DOHH2 (cell line): ENCODE measurements at regions not wholly inside any gene's neighbourhood (a gene's known extent, or its start where the extent isn't known, plus 50 kb on each side); places are given as distances from the start of the nearest gene placed in this dataset.

ENCODE experiments used
- H3F3A ChIP-seq: fragments of 200-600 bp; sonication (generic), shearing (Covaris generic); 2 replicates; pipeline ENCODE4 v1.6.0; 2016; ENCODE audit warnings: antibody characterized with exemption, mild to moderate bottlenecking; ENCODE audit not compliant: control insufficient read depth, insufficient read depth
- H3K27ac ChIP-seq: fragments of 200-600 bp; sonication (generic); 2 replicates; pipeline ENCODE4 v1.5.1; 2014; ENCODE audit warnings: low read depth, mild to moderate bottlenecking, low read length, moderate library complexity
- H3K27me3 ChIP-seq: fragments of 200-600 bp; sonication (generic); 2 replicates; pipeline ENCODE4 v1.6.1; 2014; ENCODE audit warnings: mild to moderate bottlenecking, low read length, mixed read lengths; ENCODE audit not compliant: control insufficient read depth
- H3K36me3 ChIP-seq: fragments of 200-600 bp; sonication (generic); 2 replicates; pipeline ENCODE4 v1.6.1; 2014; ENCODE audit warnings: mild to moderate bottlenecking, low read length, moderate library complexity, mixed read lengths; ENCODE audit not compliant: control insufficient read depth
- H3K4me1 ChIP-seq: fragments of 200-600 bp; sonication (generic); 2 replicates; pipeline ENCODE4 v1.6.1; 2014; ENCODE audit warnings: mild to moderate bottlenecking, low read length, mixed read lengths; ENCODE audit not compliant: control insufficient read depth
- H3K4me2 ChIP-seq: fragments of 200-600 bp; sonication (generic); 2 replicates; pipeline ENCODE4 v1.6.0; 2014; ENCODE audit warnings: mild to moderate bottlenecking, low read length, moderate library complexity
- H3K4me3 ChIP-seq: fragments of 200-600 bp; sonication (generic); 2 replicates; pipeline ENCODE4 v1.5.1; 2014; ENCODE audit warnings: mild to moderate bottlenecking, low read length, mixed read lengths
- H3K79me2 ChIP-seq: fragments of 200-600 bp; sonication (generic); 2 replicates; pipeline ENCODE4 v1.6.1; 2014; ENCODE audit warnings: mild to moderate bottlenecking, low read length, mixed read lengths; ENCODE audit not compliant: control insufficient read depth
- H3K9me2 ChIP-seq: fragments of 200-600 bp; sonication (generic); replicated peaks from 2 replicates; pipeline ENCODE4 v1.6.1; 2014; ENCODE audit warnings: mild to moderate bottlenecking, low read length, mixed read lengths; ENCODE audit not compliant: control insufficient read depth
- H3K9me3 ChIP-seq: fragments of 200-600 bp; sonication (generic); 2 replicates; pipeline ENCODE4 v1.6.1; 2014; ENCODE audit warnings: antibody characterized with exemption, low read length, mixed read lengths; ENCODE audit not compliant: control insufficient read depth, insufficient read depth
- H4K20me1 ChIP-seq: fragments of 200-600 bp; sonication (generic); 2 replicates; pipeline ENCODE4 v1.6.0; 2014; ENCODE audit warnings: low read depth, mild to moderate bottlenecking, antibody characterized with exemption, low read length, moderate library complexity; ENCODE audit not compliant: control insufficient read depth, insufficient read depth
- CTCF ChIP-seq: fragments of 200-600 bp; sonication (generic); IDR thresholded peaks from one replicate; pipeline ENCODE4 v1.5.1; 2014; ENCODE audit warnings: antibody characterized with exemption, mild to moderate bottlenecking, low read depth, low read length; ENCODE audit not compliant: poor library complexity, severe bottlenecking
- EZH2phosphoT487 ChIP-seq: fragments of 200-600 bp; sonication (generic); IDR thresholded peaks from 2 replicates; pipeline ENCODE4 v1.6.1; 2017; ENCODE audit warnings: borderline replicate concordance, mild to moderate bottlenecking, antibody characterized with exemption, low read length, moderate library complexity, mixed read lengths

- Histone ChIP-seq H3K27ac (no peak overlapping the region), H3K4me3 (no peak overlapping the region), H3K27me3 (no peaks in the 10 kb centered on the region), H3K36me3 (no peaks in the 10 kb centered on the region), H3F3A (no peaks in the 10 kb centered on the region), H3K9me3 (no peaks in the 10 kb centered on the region), H3K4me1 (no peaks in the 10 kb centered on the region), H3K79me2 (no peaks in the 10 kb centered on the region), H3K9me2 (no peaks in the 10 kb centered on the region), H4K20me1 (no peaks in the 10 kb centered on the region), H3K4me2 (no peak overlapping the region)
- no peak for TF ChIP-seq EZH2phosphoT487
Observed at GRCh38 chr18:66334534-66334933, 269.4 kb downstream of the CDH19 start.

GRCh38 chr18:66329716-66330115, 274.2 kb downstream of the CDH19 start:
- H3K4me2 ChIP-seq = no peak overlapping the region
- no peak overlapping the region for H3K4me3 ChIP-seq
- H4K20me1 ChIP-seq = no peaks in the 10 kb centered on the region
- no peaks in the 10 kb centered on the region for H3K36me3 ChIP-seq
- H3K27ac ChIP-seq = no peak overlapping the region
- H3K9me3 ChIP-seq = no peaks in the 10 kb centered on the region
- H3K79me2 ChIP-seq = no peaks in the 10 kb centered on the region
- H3K4me1 ChIP-seq = no peaks in the 10 kb centered on the region
- no peaks in the 10 kb centered on the region for H3K27me3 ChIP-seq
- no peaks in the 10 kb centered on the region for H3F3A ChIP-seq
- H3K9me2 ChIP-seq = no peaks in the 10 kb centered on the region
- TF ChIP-seq CTCF (no peak), EZH2phosphoT487 (no peak)

- H3K4me3 ChIP-seq = no peak overlapping the region
- H3K4me2 ChIP-seq = no peak overlapping the region
- no peaks in the 10 kb centered on the region for H3K4me1 ChIP-seq
- no peaks in the 10 kb centered on the region for H3K79me2 ChIP-seq
- H4K20me1 ChIP-seq = no peaks in the 10 kb centered on the region
- H3F3A ChIP-seq = no peaks in the 10 kb centered on the region
- no peaks in the 10 kb centered on the region for H3K27me3 ChIP-seq
- TF ChIP-seq EZH2phosphoT487 (no peak), CTCF (no peak)
- H3K9me3 ChIP-seq = no peaks in the 10 kb centered on the region
- H3K36me3 ChIP-seq = no peaks in the 10 kb centered on the region
- H3K27ac ChIP-seq = no peak overlapping the region
- no peaks in the 10 kb centered on the region for H3K9me2 ChIP-seq
Observed at GRCh38 chr18:66328296-66328878, 275.5 kb downstream of the CDH19 start.

GRCh38 chr18:66325251-66325650, 278.6 kb downstream of the CDH19 start:
- H3K4me2 ChIP-seq = no peak overlapping the region

More at GRCh38 chr18:66325251-66325650, 278.6 kb downstream of the CDH19 start:
- Histone ChIP-seq H3K9me2 (no peaks in the 10 kb centered on the region), H3K4me3 (no peak overlapping the region), H3K27ac (no peak overlapping the region), H4K20me1 (no peaks in the 10 kb centered on the region), H3K79me2 (no peaks in the 10 kb centered on the region), H3K27me3 (no peaks in the 10 kb centered on the region), H3K36me3 (no peaks in the 10 kb centered on the region), H3F3A (no peaks in the 10 kb centered on the region), H3K4me1 (no peaks in the 10 kb centered on the region), H3K9me3 (no peaks in the 10 kb centered on the region)
- TF ChIP-seq EZH2phosphoT487 (no peak), CTCF (no peak)
